ENCODE measurements at regions not wholly inside any gene's neighbourhood (a gene's known extent, or its start where the extent isn't known, plus 50 kb on each side); places are given as distances from the start of the nearest gene placed in this dataset.

GRCh38 chr19:20278342-20278741 lies 111.3 kb downstream of the ZNF486 start:
- TF ChIP-seq CTCF (IDR thresholded peaks at IDR 0.05; ENCODE audit: low read length), result no peak
- no peak for TF ChIP-seq EZH2phosphoT487 (IDR thresholded peaks at IDR 0.05; ENCODE audit: low read length)

Measured in MM.1S (cell line).